RWPE2 (cell line): ENCODE measurements at regions not wholly inside any gene's neighbourhood (a gene's known extent, or its start where the extent isn't known, plus 50 kb on each side); places are given as distances from the start of the nearest gene placed in this dataset.

ENCODE experiments used
- ATAC-seq: fragments of 200-7000 bp; cut with Tn5 transposase; 3 replicates; pipeline ENCODE4 v1.9.1; 2021; ENCODE audit warnings: low read depth
- DNase-seq: peaks from one replicate; pipeline ENCODE4 v3.0.0-alpha.2; 2020; ENCODE audit warnings: low spot score
- H3K27ac ChIP-seq: fragments of 450-650 bp; 2 replicates; pipeline ENCODE4 v1.5.1; 2017; ENCODE audit warnings: mild to moderate bottlenecking; ENCODE audit not compliant: poor library complexity, severe bottlenecking
- H3K27me3 ChIP-seq: fragments of 250-450 bp; sonication (Bioruptor Pico); 2 replicates; pipeline ENCODE4 v1.5.1; 2021; ENCODE audit warnings: mild to moderate bottlenecking, moderate library complexity; ENCODE audit not compliant: insufficient read depth, poor library complexity, severe bottlenecking
- H3K36me3 ChIP-seq: fragments of 250-450 bp; sonication (Bioruptor Pico); 2 replicates; pipeline ENCODE4 v1.5.1; 2020; ENCODE audit warnings: low read depth, mild to moderate bottlenecking, moderate library complexity
- H3K4me1 ChIP-seq: fragments of 250-450 bp; sonication (Bioruptor Pico); 2 replicates; pipeline ENCODE4 v1.5.1; 2021; ENCODE audit warnings: mild to moderate bottlenecking, moderate library complexity; ENCODE audit not compliant: insufficient read depth, poor library complexity, severe bottlenecking
- H3K4me3 ChIP-seq: fragments of 250-450 bp; sonication (Bioruptor Pico); 2 replicates; pipeline ENCODE4 v1.5.1; 2021; ENCODE audit warnings: mild to moderate bottlenecking, moderate library complexity; ENCODE audit not compliant: severe bottlenecking
- H3K9me3 ChIP-seq: fragments of 250-450 bp; sonication (Bioruptor Pico); 2 replicates; pipeline ENCODE4 v1.5.1; 2021; ENCODE audit warnings: mild to moderate bottlenecking, moderate library complexity; ENCODE audit not compliant: severe bottlenecking
- CTCF ChIP-seq: fragments of 450-650 bp; IDR thresholded peaks from one replicate; pipeline ENCODE4 v1.5.1; 2017; ENCODE audit warnings: mild to moderate bottlenecking, moderate library complexity; ENCODE audit not compliant: poor library complexity, severe bottlenecking

- Histone ChIP-seq H3K4me1 (no peaks in the 10 kb centered on the region), H3K36me3 (no peaks in the 10 kb centered on the region), H3K9me3 (no peaks in the 10 kb centered on the region), H3K4me3 (no peak overlapping the region), H3K27me3 (no peaks in the 10 kb centered on the region), H3K27ac (no peak overlapping the region)
- ATAC-seq (no peak), DNase-seq (no peak)
- TF ChIP-seq CTCF: no peak
Observed at GRCh38 chr2:23008440-23008839, 376.5 kb upstream of the KLHL29 start.

GRCh38 chr2:23008951-23009350 is 376.0 kb upstream of the KLHL29 start:
- DNase-seq: no peak
- ATAC-seq: no peak
- H3K9me3 ChIP-seq: no peaks in the 10 kb centered on the region
- no peaks in the 10 kb centered on the region for H3K27me3 ChIP-seq
- no peaks in the 10 kb centered on the region for H3K4me1 ChIP-seq
- no peaks in the 10 kb centered on the region for H3K36me3 ChIP-seq
- no peak overlapping the region for H3K4me3 ChIP-seq
- H3K27ac ChIP-seq: no peak overlapping the region
- no peak for TF ChIP-seq CTCF

GRCh38 chr2:23009545-23010149 is 375.3 kb upstream of the KLHL29 start:
- peak; percentile 72; the same call in 2 of the 3 replicates for ATAC-seq
- DNase-seq: no peak
- Histone ChIP-seq H3K4me3 (no peak overlapping the region), H3K9me3 (no peaks in the 10 kb centered on the region), H3K27me3 (no peaks in the 10 kb centered on the region), H3K27ac (no peak overlapping the region), H3K36me3 (no peaks in the 10 kb centered on the region), H3K4me1 (no peaks in the 10 kb centered on the region)
- TF ChIP-seq CTCF: no peak

GRCh38 chr2:23012499-23012898 is 372.5 kb upstream of the KLHL29 start:
- Histone ChIP-seq H3K27me3 (no peaks in the 10 kb centered on the region), H3K4me1 (no peaks in the 10 kb centered on the region), H3K36me3 (no peaks in the 10 kb centered on the region), H3K27ac (no peak overlapping the region), H3K9me3 (no peaks in the 10 kb centered on the region), H3K4me3 (no peak overlapping the region)
- TF ChIP-seq CTCF: no peak
- ATAC-seq (no peak), DNase-seq (no peak)

- Histone ChIP-seq H3K27ac (no peak overlapping the region), H3K9me3 (peaks cover 3% of the 10 kb centered on the region), H3K4me1 (no peaks in the 10 kb centered on the region), H3K4me3 (no peak overlapping the region), H3K36me3 (no peaks in the 10 kb centered on the region), H3K27me3 (no peaks in the 10 kb centered on the region)
- ATAC-seq (no peak), DNase-seq (no peak)
- TF ChIP-seq CTCF: no peak
Observed at GRCh38 chr2:23015651-23016200, 369.3 kb upstream of the KLHL29 start.
